ENCODE measurements at regions not wholly inside any gene's neighbourhood (a gene's known extent, or its start where the extent isn't known, plus 50 kb on each side); places are given as distances from the start of the nearest gene placed in this dataset.
"Not testable (repeated sequence)": the region's sequence is repeated elsewhere in the genome, so short reads cannot be mapped to it uniquely, and the experiment has no call there.

DNA sequence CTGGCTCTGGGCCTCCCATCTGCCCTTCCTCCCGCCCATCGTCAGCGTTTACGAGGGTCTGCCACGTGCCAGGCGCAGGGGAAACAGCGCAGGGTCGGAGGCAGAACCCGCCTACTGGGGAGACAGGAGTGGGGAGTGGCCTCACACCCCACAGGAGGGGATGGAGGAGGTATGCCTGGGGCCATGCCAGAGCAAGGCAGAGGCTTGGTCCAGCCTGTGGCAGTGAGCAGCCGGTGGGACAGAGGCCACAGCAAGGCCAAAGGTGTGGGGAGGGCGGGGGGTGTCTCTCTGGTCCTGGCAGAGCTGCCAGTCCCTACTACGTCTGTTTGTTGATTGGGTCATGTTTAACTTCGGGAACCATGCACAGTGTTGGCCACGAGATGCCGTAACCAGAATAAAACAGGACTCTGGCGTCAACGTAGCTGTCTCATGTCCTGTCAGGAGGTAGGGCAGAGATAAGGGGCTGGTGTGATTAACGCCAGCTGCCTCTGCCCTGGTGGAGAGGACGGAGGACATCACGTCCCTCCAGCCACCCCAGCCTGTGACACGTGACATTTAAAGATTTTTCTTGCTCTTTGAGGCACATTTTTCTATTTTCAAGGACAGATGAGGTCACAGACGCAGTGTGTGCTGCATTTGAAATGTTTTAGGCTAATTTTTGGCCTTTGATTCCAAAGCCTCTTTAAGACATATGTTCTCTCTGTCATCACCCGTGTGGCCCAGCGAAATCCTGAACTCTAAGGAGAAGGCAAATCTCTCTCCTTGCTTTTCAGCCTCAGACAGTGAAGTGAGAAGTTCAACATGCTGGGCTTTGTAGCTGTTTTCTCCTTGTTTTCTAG is 193.3 kb downstream of the LAT start:
- not testable (repeated sequence) for DNase-seq

DNA sequence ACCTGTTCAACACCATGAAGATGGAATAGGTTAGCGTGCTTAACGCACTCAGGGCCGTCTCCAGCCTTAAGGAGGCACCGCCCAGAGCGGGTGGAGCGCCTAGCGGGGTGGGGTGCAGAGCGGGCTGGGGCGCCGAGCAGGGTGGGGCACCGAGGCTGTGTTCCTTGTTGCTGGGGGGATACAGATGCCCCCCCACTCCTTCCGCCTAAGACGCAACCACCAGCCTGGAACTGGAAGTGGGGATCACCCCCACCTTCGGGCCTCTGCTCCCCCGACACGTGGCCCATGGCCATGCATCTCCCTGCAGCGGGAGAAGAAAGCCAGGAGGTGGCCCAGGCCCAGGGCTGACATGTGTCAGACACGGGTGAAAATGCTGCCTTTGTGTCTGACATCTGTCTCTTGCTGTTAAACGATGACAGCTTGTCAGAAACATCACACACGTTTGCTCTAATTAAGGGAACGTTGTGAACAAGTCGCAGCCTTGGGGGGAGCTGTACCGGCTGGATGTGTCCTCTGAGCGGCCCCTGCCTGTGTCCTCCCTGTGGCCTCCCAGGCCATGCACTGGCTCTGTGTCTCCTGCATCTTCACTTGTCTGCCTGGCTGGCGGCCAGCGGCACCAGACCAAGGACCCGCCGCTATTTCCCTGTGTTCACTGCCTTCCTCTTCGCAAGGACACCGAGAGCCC is 192.5 kb downstream of the LAT start:
- DNase-seq: not testable (repeated sequence)

DNA sequence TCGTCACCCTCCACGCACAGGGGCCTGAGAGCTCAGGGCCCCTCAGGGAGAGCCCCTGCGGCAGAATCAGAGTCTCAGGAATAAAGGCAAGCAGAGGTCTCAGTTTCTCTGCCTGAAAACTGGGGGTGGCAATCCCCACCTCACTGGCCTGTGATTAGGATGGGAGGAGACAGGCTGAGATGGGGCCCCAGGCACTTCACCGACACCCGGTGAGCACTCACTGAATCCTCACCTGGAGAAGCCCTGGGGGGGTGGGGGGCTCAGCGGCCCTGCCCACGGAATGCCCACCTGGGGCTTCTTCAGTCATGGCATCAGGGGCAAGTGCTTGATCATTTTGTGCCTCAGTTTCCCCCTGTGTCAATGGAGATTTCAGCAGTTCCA is 192.0 kb downstream of the LAT start:
- DNase-seq: not testable (repeated sequence)

DNA sequence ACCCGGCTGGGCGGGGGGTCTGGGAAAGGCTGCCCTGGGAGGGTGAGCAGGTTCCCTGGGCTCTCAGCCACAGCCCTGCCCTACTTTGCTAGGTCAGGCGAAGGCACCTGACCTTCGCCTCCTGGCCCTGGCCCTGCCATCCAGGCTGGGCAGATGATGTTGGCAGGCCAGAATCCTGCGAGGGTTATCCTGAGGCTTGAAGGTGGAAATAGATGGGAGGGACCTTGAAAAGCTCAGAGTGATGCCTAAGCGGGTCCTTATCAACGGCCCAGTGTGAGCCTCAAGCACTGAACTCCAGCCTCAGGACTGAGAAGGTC is 191.3 kb downstream of the LAT start:
- DNase-seq: not testable (repeated sequence)

DNA sequence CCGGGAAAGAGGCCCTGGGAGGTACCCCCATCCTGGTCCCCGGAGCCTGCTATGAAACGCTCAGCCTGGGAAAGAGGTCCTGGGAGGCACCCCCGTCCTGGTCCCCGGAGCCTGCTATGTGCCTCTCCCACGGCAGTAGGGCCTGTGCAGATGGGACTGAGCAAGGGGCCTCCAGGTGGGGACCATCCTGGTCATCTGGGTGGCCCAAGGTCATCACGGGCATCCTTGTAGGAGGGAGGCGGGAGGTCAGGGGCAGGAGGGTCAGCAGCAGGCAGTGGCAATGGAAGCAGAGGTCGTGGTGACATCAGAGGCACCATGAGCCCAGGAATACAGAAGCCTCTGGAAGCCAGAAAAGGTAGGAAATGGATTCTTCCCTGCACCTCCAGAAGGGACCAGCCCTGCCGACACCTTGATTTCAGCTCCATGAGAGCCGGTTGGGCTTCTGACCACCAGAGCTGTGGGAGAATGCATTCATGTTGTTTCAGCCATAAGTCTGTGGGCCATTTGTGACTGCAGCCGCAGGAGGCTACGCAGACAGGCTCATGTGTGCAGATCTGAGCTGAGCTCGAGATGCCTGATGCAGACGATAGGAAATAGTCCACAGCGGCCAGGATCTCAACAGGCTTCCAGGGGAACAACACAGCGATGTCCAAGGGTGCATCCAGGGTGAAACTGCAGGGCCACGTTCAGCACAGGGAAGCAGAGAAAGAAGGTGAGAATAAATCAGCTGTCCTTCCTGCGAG is 190.7 kb downstream of the LAT start:
- DNase-seq: not testable (repeated sequence)

DNA sequence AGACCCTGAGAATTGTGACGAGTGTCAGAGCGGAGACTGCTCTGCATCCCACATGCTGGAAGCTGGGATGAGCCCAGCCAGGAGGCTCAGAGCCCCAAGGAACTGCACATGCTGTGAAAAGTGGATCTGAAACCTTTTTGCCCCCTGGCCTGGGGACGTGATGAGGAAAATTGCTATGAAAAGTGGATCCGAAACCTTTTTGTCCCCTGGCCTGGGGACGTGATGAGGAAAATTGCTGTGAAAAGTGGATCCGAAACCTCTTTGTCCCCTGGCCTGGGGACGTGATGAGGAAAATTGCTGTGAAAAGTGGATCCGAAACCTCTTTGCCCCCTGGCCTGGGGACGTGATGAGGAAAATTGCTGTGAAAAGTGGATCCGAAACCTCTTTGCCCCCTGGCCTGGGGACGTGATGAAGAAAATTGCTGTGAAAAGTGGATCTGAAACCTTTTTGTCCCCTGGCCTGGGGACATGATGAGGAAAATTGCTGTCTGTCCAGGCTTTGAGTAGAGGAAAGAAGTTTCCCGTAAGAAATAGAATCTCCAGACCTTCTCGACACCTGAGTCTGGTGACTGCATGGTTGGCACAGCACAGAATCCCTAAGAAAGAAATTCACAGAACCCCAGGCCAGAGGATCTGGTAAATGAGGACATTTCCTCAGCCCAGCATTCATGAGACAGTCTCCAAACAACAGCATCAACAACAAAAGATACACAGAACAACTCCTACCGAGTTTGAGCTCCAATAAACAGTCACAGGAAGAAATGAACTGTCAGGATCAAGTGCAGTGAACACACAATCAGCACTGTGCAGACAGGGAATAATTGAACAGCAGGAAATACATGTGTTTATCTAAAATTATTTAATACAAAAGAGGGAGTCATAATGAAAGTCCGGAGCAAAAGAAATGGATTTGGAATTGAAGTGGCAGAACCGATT is 188.8 kb downstream of the LAT start:
- DNase-seq: not testable (repeated sequence)

DNA sequence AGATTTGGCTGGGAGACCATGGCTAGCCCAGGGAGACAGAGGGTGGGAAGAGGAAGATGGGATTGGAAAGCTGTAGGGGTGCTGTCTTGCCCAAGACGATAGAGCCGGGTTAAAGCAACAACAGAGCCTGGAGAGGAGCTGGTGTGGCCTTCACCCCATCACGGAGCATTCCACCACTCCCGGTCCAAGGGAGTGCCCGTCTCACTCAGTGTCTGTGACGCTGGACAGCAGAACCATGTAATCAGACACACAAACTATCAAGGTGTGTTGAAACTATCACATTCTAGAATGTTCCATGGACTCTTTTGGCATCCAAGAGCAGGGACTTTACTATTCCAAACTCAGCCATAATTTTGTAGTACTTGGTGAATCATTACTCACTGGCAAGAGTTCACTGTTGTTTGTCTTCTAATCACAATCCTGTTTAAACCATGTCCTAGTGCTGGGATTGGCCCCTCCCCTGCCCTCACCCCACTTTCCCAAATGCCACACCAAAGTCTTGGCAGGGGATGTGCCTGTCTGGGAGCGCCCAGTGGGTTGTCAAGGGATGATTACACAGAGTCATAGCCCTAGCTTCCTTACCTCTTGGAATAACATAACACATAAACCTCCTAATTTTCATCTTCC is 187.4 kb downstream of the LAT start:
- not testable (repeated sequence) for DNase-seq

DNA sequence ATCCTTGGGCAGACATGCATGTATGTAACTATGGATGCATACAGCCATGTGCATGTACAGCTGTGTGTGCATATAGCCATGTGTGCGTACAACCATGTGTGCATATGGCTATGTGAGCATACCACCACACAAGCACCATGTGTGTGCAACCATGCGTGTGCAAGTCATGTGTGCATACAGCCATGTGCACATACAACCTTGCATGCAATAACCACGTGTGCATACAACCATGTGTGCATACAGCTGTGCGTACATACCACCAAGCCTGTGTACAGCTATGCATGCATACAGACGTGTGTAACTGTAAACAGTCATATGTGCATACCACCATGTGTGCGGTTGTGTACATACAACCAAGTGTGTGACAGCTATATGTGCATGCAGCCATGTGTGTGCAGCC is 186.4 kb downstream of the LAT start:
- not testable (repeated sequence) for DNase-seq

DNA sequence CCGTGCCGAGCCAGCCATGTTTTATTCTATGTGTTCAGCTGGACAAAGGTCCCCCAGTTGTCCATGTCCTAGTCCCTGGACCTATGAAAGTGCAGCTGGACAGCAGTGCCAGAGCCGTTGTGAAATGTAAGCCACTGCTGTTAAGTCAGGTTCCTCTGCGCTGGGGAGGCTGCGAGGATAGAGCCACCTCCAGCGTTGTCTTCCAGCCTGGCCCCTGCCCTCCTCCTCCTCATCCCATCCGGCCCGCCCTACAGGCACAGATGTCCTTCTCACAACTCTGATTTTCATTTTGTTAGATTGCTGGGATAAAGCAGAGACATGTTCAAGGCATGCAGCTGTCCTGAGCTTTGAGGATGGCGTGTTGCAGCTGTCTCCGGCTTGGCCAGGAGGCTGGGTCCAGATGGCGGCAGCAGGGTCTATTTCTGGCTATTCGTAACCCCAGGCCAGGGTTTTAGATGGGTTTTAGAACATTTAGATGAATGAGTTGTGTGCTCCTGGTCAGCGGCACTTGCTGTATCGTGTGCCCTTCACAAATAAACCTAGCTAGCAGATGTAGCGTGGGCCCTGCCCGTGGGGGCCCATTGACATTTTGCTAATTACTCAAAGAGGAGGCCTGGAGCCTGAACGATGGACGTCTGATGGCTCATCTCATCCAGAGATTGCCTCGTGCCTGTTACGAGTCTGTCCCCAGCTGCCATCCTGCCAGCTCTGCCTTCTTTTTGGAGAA is 185.7 kb downstream of the LAT start:
- not testable (repeated sequence) for DNase-seq

DNA sequence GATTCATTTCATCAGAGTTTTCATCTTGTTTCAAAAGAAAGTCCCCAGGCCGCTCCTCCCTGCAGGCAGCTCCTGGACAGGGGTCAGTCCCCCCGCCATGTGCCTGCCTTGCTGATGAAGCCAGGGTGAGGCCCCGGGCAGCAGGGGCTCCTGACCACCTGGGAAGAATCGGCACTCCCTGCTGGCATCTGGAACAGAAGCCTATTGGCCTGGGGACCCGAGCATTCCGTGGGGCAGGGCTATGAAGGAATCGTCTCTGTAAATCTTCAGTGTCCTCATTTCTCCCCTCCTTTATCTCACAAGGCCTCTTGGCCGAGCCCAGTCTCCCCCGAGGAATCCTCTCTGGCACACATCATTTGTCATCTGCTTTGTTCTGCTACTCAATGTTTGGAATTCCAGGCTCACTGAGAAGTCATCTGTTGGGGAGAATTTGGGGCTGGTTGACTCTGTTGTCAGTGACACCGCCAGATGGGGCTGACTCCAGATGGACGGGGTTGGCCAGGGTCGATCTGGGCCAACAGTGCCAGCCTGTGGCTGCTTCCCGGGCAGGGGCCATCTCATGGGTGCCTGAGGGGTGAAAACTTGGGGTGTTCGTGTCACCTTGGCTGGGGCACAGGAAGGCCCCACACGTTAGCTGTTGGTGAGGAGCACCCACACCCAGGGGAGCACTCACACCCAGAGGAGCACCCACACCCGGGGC is 184.6 kb downstream of the LAT start:
- not testable (repeated sequence) for DNase-seq

DNA sequence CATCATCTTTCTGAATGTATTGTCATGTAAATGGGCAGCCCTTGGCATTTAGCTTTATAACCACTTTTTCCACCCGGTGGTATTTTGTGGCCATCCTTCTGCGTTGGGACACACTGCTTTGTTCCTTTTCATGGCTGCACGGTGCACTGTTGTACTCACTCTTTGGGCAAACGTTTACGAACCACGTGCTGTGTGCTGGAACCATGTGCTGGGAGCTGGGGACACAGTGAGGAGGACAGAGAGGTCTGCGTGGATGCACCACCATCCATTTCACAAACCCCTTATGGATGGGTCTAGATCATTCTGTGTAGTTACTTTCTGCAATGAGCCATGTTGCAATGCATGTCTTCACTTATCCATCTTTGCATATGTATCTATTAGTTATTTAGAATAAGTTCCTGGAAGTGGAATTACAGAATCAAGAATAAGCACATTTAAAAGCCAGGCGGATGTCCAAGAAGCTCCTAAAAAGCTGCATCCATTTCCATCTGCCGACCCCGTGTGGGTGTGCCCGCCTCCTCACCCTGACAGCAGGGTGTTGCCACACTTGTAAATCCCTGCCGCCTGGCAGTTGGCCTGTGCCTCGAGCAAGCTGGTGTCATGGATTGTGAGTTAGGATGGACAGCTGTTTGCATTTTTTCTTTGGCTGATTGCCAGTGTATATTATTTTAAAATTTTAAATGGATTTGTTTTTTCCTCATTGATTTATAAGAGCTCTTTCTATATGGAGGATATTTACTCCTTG is 183.8 kb downstream of the LAT start:
- DNase-seq: not testable (repeated sequence)

DNA sequence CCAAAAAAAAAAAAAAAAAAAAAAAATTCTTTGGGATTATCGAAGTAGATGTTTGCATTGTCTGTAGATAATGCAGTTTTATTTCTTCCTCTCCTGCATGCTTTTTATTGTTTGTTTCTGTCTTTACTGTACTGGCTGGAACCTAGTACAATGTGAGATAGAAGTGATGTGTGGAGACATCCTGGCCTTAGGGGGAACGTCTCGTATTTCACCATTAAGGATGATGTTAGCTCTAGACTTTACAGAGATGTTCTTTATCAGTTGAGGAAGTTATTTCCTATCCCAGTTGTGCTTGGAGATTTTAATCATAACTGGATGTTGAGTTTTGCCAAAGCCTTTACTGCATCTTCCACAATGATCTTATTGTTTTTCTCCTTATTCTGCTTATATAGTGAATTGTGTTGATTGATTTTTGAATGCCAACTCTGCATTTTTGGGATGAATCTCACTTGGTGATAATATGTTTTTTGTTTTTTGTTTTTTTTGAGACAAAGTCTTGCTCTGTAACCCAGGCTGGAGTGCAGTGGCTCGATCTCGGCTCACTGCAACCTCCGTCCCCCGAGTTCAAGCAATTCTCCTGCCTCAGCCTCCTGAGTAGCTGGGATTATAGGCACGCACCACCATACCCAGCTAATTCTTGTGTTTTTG is 179.7 kb downstream of the LAT start:
- DNase-seq: not testable (repeated sequence)

DNA sequence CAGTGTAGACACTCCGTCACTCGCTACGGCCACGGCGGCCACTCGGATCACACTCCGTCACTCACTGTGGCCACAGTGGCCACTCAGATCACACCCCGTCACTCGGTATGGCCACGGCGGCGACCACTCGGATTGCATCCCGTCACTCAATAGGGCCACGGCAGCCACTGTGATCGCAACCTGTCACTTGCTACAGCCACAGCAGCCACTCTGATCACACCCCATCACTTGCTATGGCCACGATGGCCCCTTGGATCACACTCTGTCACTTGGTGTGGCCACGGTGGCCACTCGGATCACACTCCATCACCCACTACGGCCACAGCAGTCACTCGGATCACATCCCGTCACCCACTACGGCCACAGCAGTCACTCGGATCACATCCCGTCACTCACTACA is 175.3 kb downstream of the LAT start:
- DNase-seq: not testable (repeated sequence)

DNA sequence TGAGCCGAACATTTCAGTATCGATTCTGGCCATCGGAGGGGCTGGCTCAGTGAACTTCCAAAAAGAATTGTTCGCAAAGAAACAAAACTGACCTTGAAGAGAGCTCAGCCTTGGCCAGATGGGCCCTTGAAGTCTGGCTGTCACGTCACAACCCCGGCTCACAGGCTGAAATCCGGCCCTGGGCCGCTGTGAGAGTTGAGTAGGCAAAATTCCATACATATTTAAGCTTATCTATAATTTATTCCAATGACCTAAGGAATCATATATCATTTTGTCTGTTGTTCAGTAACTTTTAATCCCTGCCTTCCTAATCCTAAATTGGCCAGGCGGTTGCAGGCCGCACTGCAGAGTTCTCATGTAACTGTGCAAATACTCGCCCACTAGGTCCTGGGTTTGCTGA is 174.8 kb downstream of the LAT start:
- not testable (repeated sequence) for DNase-seq

DNA sequence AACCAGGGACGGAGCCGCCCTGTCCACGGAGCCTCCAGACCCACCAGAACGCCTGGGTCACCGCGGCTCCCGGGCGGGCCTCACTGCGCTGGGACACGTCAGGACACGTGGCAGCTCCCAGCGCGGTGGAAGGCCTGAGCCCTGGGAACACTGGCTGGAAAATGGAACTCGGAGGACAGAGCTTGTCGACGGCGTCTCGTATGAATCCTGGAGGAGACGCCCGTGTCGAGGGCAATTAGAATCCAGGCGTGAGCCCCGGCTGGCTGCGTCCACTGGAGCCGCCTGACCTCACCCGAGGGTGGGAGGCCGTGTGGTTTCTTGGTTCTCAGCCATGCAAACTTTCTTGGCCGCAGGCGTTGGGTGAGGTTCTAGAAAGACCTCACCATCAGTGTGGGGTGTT is 173.9 kb downstream of the LAT start:
- DNase-seq: no peak

DNA sequence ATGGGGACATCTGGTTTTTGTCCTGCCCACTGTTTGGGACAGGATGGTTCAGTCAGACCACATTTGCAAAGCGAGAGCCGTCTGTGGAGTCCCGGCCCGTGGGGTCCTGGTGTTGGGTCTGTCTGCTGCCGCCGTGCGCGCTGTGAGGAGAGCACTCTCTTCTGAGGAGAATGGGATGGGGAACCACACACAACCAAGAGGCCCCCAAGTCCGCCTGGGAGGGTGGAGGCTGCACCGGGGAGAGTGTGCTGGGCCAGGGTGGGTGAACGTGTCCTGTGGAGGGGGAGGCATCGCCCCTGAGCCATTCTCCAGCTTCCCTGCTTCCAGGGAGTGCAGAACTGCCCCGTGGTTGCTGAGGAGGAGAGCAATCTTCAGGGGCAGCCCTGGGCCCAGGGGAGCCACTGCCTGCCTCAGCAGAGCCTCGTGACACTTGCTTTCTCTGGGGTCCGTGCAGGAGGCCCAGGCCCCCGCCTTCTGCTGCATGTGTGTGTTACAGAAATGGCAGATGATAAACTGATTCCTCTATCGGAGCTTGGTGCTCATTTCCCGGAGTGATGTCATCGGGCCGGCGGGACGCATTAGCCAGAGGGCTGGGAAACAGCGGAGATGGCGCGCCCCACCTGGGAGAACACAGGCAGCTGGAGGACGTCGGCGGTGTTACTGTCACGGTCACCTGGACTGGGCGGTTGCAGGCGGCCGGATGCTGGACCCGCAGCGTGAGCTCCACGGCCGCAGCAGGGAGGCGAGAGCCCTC is 173.4 kb downstream of the LAT start:
- DNase-seq: not testable (repeated sequence)

DNA sequence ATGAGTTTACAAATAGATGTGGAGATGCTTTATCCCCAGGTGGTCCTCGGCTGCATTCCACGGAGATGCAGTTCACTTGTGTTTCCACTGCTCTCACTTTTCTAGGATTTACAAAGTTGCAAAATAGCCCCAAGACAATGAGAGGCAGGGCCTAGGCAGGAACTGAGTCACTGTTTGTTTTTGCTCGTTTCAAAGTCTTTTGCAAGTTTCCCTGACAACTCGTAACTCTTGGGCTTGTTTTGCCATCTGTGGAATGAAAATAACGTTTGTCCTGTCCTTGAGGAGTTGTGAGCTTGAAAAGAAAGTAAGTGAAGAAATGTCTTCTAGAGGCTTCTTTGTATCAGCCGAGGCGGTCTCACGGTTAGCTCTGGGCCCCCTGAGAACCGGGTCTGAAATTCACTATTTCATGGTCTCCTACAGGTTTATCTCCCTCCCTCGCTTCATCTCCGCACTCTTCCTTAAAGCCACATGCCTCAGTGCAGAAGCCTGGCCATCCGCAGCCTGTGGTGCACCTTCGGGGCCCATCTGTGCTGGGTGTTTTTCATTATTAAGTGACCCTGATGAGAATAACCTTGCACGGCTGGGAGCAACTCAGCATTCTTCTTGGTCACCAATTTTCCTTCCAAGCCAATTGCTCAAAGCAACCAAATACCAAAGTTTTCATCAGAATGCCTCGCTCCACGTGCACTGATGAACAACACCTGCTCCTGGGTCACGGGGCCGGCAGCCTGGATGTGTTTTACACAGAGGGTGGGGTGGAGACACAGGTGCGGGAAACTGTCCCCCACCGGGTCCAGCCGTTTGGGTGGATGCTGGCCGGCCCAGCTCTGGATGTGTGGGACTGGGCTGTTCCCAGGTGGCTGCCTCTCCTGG is 172.4 kb downstream of the LAT start:
- not testable (repeated sequence) for DNase-seq

DNA sequence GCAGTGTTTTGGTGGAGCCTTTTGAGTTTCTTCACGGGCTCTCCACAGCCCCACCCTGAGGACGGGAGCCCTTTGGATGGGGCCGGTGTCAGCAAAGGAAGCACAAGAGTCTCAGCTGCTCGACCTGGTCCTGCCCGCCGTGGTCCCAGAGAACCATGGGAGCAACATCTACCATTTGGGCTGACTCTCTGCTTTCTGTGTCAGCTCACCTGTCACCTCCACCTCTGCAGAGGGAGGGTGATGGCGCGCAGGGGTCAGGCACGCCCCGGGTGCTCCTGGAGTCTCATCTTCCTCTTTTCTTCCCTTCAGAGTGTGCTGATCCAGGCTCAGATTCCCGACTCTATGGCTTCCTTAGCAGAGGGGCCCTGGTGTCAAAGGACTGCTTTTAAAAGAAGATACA is 171.7 kb downstream of the LAT start:
- DNase-seq: no peak
